CD4-positive, alpha-beta memory T cell (primary cell): ENCODE measurements at regions not wholly inside any gene's neighbourhood (a gene's known extent, or its start where the extent isn't known, plus 50 kb on each side); places are given as distances from the start of the nearest gene placed in this dataset.

Experiments used
- CTCF ChIA-PET: fragments of 350-600 bp; sonication (Branson Sonifier 250); formaldehyde crosslinking; loops from one replicate; lab custom pipeline; 2021; ENCODE audit warnings: inconsistent platforms; ENCODE audit not compliant: partially characterized antibody; lab: Charles Lee
- POLR2A ChIA-PET: fragments of 350-600 bp; sonication (Branson Sonifier 250); formaldehyde crosslinking; loops from one replicate; lab custom pipeline; 2021; ENCODE audit not compliant: partially characterized antibody; lab: Charles Lee
- DNase-seq, 5 donors: peaks; one replicate each; pipeline versions ENCODE4 v3.0.0 to v3.0.0-alpha.2; 2020 to 2022; ENCODE audit warnings: mixed read lengths in 1 of 5
- H3K27ac ChIP-seq: one replicate; pipeline ENCODE4 v1.7.0; 2013; ENCODE audit warnings: low read depth, low read length
- H3K27me3 ChIP-seq: 2 replicates; pipeline ENCODE4 v1.7.0; 2013; ENCODE audit warnings: mild to moderate bottlenecking, low read length, moderate library complexity; ENCODE audit not compliant: insufficient read depth
- H3K36me3 ChIP-seq: 2 replicates; pipeline ENCODE4 v1.7.0; 2013; ENCODE audit warnings: mild to moderate bottlenecking, low read length, moderate library complexity; ENCODE audit not compliant: insufficient read depth
- H3K4me1 ChIP-seq: 2 replicates; pipeline ENCODE4 v1.7.0; 2013; ENCODE audit warnings: mild to moderate bottlenecking, low read length, moderate library complexity; ENCODE audit not compliant: insufficient read depth
- H3K4me3 ChIP-seq, 2 donors: one replicate each; pipeline ENCODE4 v1.7.0; 2013; ENCODE audit warnings: low read length in 2 of 2, mild to moderate bottlenecking in 1 of 2
- H3K9me3 ChIP-seq, 2 donors: one replicate each; pipeline ENCODE4 v1.7.0; 2013; ENCODE audit warnings: low read length in 2 of 2, control low read depth in 1 of 2; ENCODE audit not compliant: control insufficient read depth in 1 of 2
- H3K27ac Mint-ChIP-seq, 7 donors: one replicate each; pipeline ENCODE4 v1.8.0; 2020 to 2021; ENCODE audit warnings: mixed read lengths in 7 of 7, mild to moderate bottlenecking in 6 of 7, inconsistent platforms in 3 of 7, moderate library complexity in 3 of 7
- H3K27me3 Mint-ChIP-seq, 2 donors: one replicate each; pipeline ENCODE4 v1.8.0; 2020 to 2021; ENCODE audit warnings: mixed read lengths in 2 of 2
- H3K36me3 Mint-ChIP-seq, 2 donors: one replicate each; pipeline ENCODE4 v1.8.0; 2020 to 2021; ENCODE audit warnings: mixed read lengths in 2 of 2, inconsistent platforms in 1 of 2, mild to moderate bottlenecking in 1 of 2
- H3K4me1 Mint-ChIP-seq, 4 donors: one replicate each; pipeline ENCODE4 v1.8.0; 2020 to 2021; ENCODE audit warnings: mixed read lengths in 4 of 4, mild to moderate bottlenecking in 1 of 4
- H3K4me3 Mint-ChIP-seq, 8 donors: one replicate each; pipeline ENCODE4 v1.8.0; 2020 to 2021; ENCODE audit warnings: mixed read lengths in 8 of 8, mild to moderate bottlenecking in 7 of 8, moderate library complexity in 6 of 8, inconsistent platforms in 3 of 8
- H3K9me3 Mint-ChIP-seq, 8 donors: one replicate each; pipeline ENCODE4 v1.8.0; 2020 to 2021; ENCODE audit warnings: mixed read lengths in 8 of 8, mild to moderate bottlenecking in 5 of 8, inconsistent platforms in 3 of 8, moderate library complexity in 1 of 8
- intact Hi-C: fragments of 100-400 bp; cut with micrococcal nuclease; formaldehyde crosslinking; loops from one replicate; pipeline ENCODE4 v1.15.1; 2023

DNA sequence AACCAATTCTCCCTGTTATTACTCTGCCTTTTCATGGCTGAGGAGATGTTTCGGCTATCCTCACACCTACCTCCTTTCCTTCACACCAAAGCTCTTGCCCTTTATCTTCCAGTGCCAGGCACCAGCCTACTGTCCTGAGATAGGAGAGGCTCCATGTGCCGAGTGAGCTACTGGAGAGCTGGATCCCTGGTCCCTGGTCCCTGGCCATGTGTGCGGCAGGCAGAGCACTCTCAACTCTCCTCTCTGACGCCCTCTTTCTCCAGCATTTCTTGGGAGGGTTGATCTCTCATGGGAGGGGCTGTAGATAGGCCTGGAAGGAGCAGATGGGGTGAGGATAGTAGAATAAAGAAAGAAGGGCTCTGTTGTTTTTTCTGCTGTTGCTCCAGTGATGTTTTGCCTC lies 277.1 kb upstream of the UMPS start:
- ChIA-PET POLR2A (no interaction called here), CTCF (no interaction called here)
- H3K9me3 ChIP-seq, result no peaks in the 10 kb centered on the region
- H3K4me3 Mint-ChIP-seq, result no peak overlapping the region
- no peak overlapping the region for H3K4me3 ChIP-seq
- no peak overlapping the region for H3K27ac ChIP-seq
- intact Hi-C loops, result no loop called here
- H3K4me1 ChIP-seq, result no peaks in the 10 kb centered on the region
- no peak overlapping the region for H3K27ac Mint-ChIP-seq
- no peak for DNase-seq
- H3K27me3 Mint-ChIP-seq, result peaks cover 11 to 18% of the 10 kb centered on the region in 2 donors
- H3K36me3 ChIP-seq, result no peaks in the 10 kb centered on the region
- H3K27me3 ChIP-seq, result no peaks in the 10 kb centered on the region
- no peaks in the 10 kb centered on the region for H3K36me3 Mint-ChIP-seq
- H3K9me3 Mint-ChIP-seq, result peaks cover 0 to 3% (median 0%) of the 10 kb centered on the region in 8 donors
- no peaks in the 10 kb centered on the region for H3K4me1 Mint-ChIP-seq

DNA sequence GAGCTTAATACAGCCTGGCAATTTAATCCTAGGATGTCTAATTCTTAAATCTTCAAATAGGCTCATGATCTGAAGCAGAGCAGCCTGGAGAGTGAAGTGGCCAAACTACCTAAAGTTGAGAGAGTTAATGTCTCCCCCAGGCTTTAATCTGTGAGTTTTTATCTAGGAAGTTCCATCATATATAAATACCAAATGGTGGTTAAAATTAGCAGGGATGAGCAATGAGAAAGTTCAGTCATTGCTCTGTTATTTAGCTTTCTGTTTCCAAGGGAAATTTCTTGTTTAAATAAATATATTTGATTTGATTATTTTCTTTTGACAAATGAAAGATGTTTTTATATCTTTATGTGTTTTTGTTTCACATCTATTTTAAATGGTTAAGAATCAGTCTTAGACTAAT lies 274.4 kb upstream of the UMPS start:
- Histone ChIP-seq H3K27me3 (no peaks in the 10 kb centered on the region), H3K9me3 (no peaks in the 10 kb centered on the region), H3K4me3 (no peak overlapping the region), H3K27ac (no peak overlapping the region), H3K36me3 (no peaks in the 10 kb centered on the region), H3K4me1 (no peaks in the 10 kb centered on the region)
- Mint-ChIP-seq H3K27me3 (peaks cover 11 to 23% of the 10 kb centered on the region in 2 donors), H3K4me1 (no peaks in the 10 kb centered on the region), H3K4me3 (no peak overlapping the region), H3K27ac (no peak overlapping the region), H3K36me3 (no peaks in the 10 kb centered on the region), H3K9me3 (peaks cover 0 to 3% (median 0%) of the 10 kb centered on the region in 8 donors)
- ChIA-PET POLR2A (no interaction called here), CTCF (no interaction called here)
- DNase-seq, result no peak
- intact Hi-C loops, result no loop called here

DNA sequence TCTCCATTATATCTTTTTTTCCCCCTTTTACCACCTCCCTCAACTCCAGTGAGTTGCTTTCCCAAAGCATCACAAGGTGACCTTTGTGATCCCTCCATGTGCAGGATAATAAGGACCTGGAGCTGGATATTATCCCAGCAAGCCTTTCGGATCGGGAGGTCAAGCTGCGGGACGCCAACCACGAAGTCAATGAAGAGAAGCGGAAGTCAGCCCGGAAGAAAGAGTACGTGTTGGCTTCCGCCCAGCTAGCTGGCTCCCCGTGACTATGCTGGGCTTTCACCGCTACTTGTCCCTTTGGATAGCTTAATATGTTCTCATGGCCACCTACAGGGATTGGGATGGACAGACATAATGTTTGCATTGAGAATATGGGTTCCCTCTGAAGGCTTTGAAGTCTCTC lies 273.7 kb upstream of the UMPS start:
- Mint-ChIP-seq H3K4me1 (no peaks in the 10 kb centered on the region), H3K27ac (no peak overlapping the region), H3K4me3 (no peak overlapping the region), H3K27me3 (peaks cover 11 to 26% of the 10 kb centered on the region in 2 donors), H3K9me3 (peaks cover 0 to 3% (median 0%) of the 10 kb centered on the region in 8 donors), H3K36me3 (no peaks in the 10 kb centered on the region)
- POLR2A ChIA-PET, result no interaction called here
- CTCF ChIA-PET, result no interaction called here
- no peak for DNase-seq
- intact Hi-C loops, result no loop called here
- Histone ChIP-seq H3K4me3 (no peak overlapping the region), H3K27ac (no peak overlapping the region), H3K9me3 (no peaks in the 10 kb centered on the region), H3K27me3 (no peaks in the 10 kb centered on the region), H3K36me3 (no peaks in the 10 kb centered on the region), H3K4me1 (no peaks in the 10 kb centered on the region)

- no peaks in the 10 kb centered on the region for H3K9me3 Mint-ChIP-seq
- no peak overlapping the region for H3K4me3 ChIP-seq
- no peak overlapping the region for H3K27ac ChIP-seq
- H3K36me3 ChIP-seq, result no peaks in the 10 kb centered on the region
- H3K27ac Mint-ChIP-seq, result no peak overlapping the region
- no peaks in the 10 kb centered on the region for H3K27me3 ChIP-seq
- ChIA-PET POLR2A (no interaction called here), CTCF (interaction anchor here (1.8 kb wide), 1 partner anchor 91 kb away, joined by 3 read pairs; no protein-coding TSS in a partner anchor)
- H3K4me3 Mint-ChIP-seq, result no peak overlapping the region
- intact Hi-C loops, result no loop called here
- no peaks in the 10 kb centered on the region for H3K9me3 ChIP-seq
- no peaks in the 10 kb centered on the region for H3K36me3 Mint-ChIP-seq
- no peaks in the 10 kb centered on the region for H3K4me1 Mint-ChIP-seq
- peaks cover 8 to 27% of the 10 kb centered on the region in 2 donors for H3K27me3 Mint-ChIP-seq
- H3K4me1 ChIP-seq, result no peaks in the 10 kb centered on the region
- DNase-seq, result no peak
Measured at GRCh38 chr3:124459678-124460077, 270.6 kb upstream of the UMPS start.

GRCh38 chr3:124461126-124461525 lies 269.1 kb upstream of the UMPS start:
- ChIA-PET CTCF (no interaction called here), POLR2A (no interaction called here)
- Mint-ChIP-seq H3K27me3 (peaks cover 8 to 27% of the 10 kb centered on the region in 2 donors), H3K9me3 (no peaks in the 10 kb centered on the region), H3K4me1 (no peaks in the 10 kb centered on the region), H3K4me3 (no peak overlapping the region), H3K27ac (no peak overlapping the region), H3K36me3 (no peaks in the 10 kb centered on the region)
- Histone ChIP-seq H3K9me3 (no peaks in the 10 kb centered on the region), H3K27ac (no peak overlapping the region), H3K4me3 (no peak overlapping the region), H3K4me1 (no peaks in the 10 kb centered on the region), H3K36me3 (no peaks in the 10 kb centered on the region), H3K27me3 (no peaks in the 10 kb centered on the region)
- intact Hi-C loops, result no loop called here
- DNase-seq, result no peak

- Histone ChIP-seq H3K27me3 (no peaks in the 10 kb centered on the region), H3K4me1 (no peaks in the 10 kb centered on the region), H3K4me3 (no peak overlapping the region), H3K36me3 (no peaks in the 10 kb centered on the region), H3K27ac (no peak overlapping the region), H3K9me3 (no peaks in the 10 kb centered on the region)
- no peak for DNase-seq
- H3K4me1 Mint-ChIP-seq, result no peaks in the 10 kb centered on the region
- H3K9me3 Mint-ChIP-seq, result no peaks in the 10 kb centered on the region
- intact Hi-C loops, result no loop called here
- no peak overlapping the region for H3K27ac Mint-ChIP-seq
- no peak overlapping the region for H3K4me3 Mint-ChIP-seq
- H3K36me3 Mint-ChIP-seq, result no peaks in the 10 kb centered on the region
- ChIA-PET POLR2A (no interaction called here), CTCF (no interaction called here)
- peaks cover 8 to 24% of the 10 kb centered on the region in 2 donors for H3K27me3 Mint-ChIP-seq
Measured at GRCh38 chr3:124461838-124462632, 268.2 kb upstream of the UMPS start.

DNA sequence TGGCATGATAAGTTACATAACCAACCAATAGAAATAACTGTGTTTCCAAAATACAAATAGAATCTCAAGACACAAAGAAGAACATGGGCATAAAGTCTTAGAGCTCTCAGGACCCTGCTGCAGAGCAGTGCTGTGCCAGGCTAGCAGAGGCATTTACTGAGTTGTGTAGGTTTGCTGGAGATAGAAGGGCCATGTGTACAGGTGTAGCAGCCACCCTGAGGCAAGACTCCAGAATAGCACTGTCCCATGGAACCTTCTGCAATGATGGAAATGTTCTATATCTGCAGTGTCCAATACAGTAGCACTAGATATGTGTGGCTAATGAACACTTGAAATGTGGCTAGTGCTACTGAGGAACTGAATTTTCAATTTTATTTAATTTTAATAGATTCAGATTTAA lies 267.0 kb upstream of the UMPS start:
- DNase-seq, result no peak
- no peaks in the 10 kb centered on the region for H3K9me3 ChIP-seq
- H3K4me1 Mint-ChIP-seq, result no peaks in the 10 kb centered on the region
- ChIA-PET POLR2A (no interaction called here), CTCF (no interaction called here)
- H3K4me3 ChIP-seq, result no peak overlapping the region
- peaks cover 7 to 24% of the 10 kb centered on the region in 2 donors for H3K27me3 Mint-ChIP-seq
- H3K36me3 ChIP-seq, result no peaks in the 10 kb centered on the region
- no peaks in the 10 kb centered on the region for H3K9me3 Mint-ChIP-seq
- H3K4me1 ChIP-seq, result no peaks in the 10 kb centered on the region
- no peak overlapping the region for H3K4me3 Mint-ChIP-seq
- H3K36me3 Mint-ChIP-seq, result no peaks in the 10 kb centered on the region
- H3K27ac ChIP-seq, result no peak overlapping the region
- H3K27ac Mint-ChIP-seq, result no peak overlapping the region
- H3K27me3 ChIP-seq, result no peaks in the 10 kb centered on the region
- intact Hi-C loops, result no loop called here
